H1 (cell line): ENCODE measurements at regions not wholly inside any gene's neighbourhood (a gene's known extent, or its start where the extent isn't known, plus 50 kb on each side); places are given as distances from the start of the nearest gene placed in this dataset.

Source experiments
- CTCF ChIA-PET: fragments of 300-600 bp; sonication (Branson Sonifier 250); formaldehyde crosslinking; loops from one replicate; lab custom pipeline; 2021; ENCODE audit not compliant: partially characterized antibody; lab: Charles Lee
- POLR2A ChIA-PET: fragments of 300-600 bp; sonication (Branson Sonifier 250); formaldehyde crosslinking; loops from one replicate; lab custom pipeline; 2021; ENCODE audit warnings: inconsistent platforms; ENCODE audit not compliant: partially characterized antibody; lab: Charles Lee
- DNase-seq, 2 experiments: peaks; one replicate each; pipeline versions ENCODE4 v3.0.0 to v3.0.0-alpha.2; 2010 to 2022; ENCODE audit warnings: low spot score in 2 of 2, low read depth in 1 of 2, mixed read lengths in 1 of 2
- FAIRE-seq: peaks from 2 replicates; lab custom pipeline; 2011; peaks lifted over from hg19 to GRCh38; lab: Jason Lieb, UNC
- H2AFZ ChIP-seq: 2 replicates; pipeline ENCODE4 v1.8.1; 2012; ENCODE audit warnings: low read length, inconsistent platforms
- H2AK5ac ChIP-seq: 2 replicates; pipeline ENCODE4 v1.6.1; 2013; ENCODE audit warnings: low read depth, low read length
- H2BK120ac ChIP-seq: replicated peaks from 2 replicates; pipeline ENCODE3; 2013; ENCODE audit warnings: low read depth, low read length, inconsistent platforms
- H2BK12ac ChIP-seq: 2 replicates; pipeline ENCODE4 v1.6.1; 2013; ENCODE audit warnings: low read depth, low read length
- H2BK15ac ChIP-seq: 2 replicates; pipeline ENCODE4 v1.6.1; 2013; ENCODE audit warnings: low read length
- H2BK20ac ChIP-seq: 2 replicates; pipeline ENCODE4 v1.6.1; 2013; ENCODE audit warnings: low read length
- H2BK5ac ChIP-seq: 2 replicates; pipeline ENCODE4 v1.6.1; 2013; ENCODE audit warnings: low read depth, low read length
- H3K14ac ChIP-seq: 2 replicates; pipeline ENCODE4 v1.6.1; 2013; ENCODE audit warnings: inconsistent platforms; ENCODE audit not compliant: insufficient read length
- H3K18ac ChIP-seq: 2 replicates; pipeline ENCODE4 v1.6.1; 2013; ENCODE audit warnings: low read length; ENCODE audit errors: extremely low read depth
- H3K23ac ChIP-seq: 2 replicates; pipeline ENCODE4 v1.6.1; 2013; ENCODE audit warnings: inconsistent platforms; ENCODE audit not compliant: insufficient read length
- H3K23me2 ChIP-seq: 2 replicates; pipeline ENCODE4 v1.6.1; 2013; ENCODE audit warnings: low read depth, low read length
- H3K27ac ChIP-seq: 2 replicates; pipeline ENCODE4 v1.6.1; 2011; ENCODE audit warnings: low read depth, low read length, inconsistent platforms
- H3K27me3 ChIP-seq, 4 experiments: replicated peaks in 1 of 4; 1 replicate in 1 of 4; 2 replicates in 3 of 4; pipeline versions ENCODE4 v1.6.1 to v1.8.1; 2011 to 2013; ENCODE audit warnings: low read length in 3 of 4, mild to moderate bottlenecking in 3 of 4, inconsistent platforms in 2 of 4, mixed read lengths in 2 of 4, moderate library complexity in 1 of 4; ENCODE audit not compliant: control insufficient read depth in 3 of 4, insufficient read depth in 3 of 4; ENCODE audit errors: extremely low read depth in 1 of 4
- H3K36me3 ChIP-seq, 4 experiments: 2 replicates each; pipeline versions ENCODE4 v1.6.1 to v1.8.1; 2011 to 2013; ENCODE audit warnings: mild to moderate bottlenecking in 4 of 4, low read length in 3 of 4, moderate library complexity in 2 of 4, control low read depth in 1 of 4, inconsistent platforms in 1 of 4; ENCODE audit not compliant: insufficient read depth in 4 of 4, control insufficient read depth in 2 of 4
- H3K4ac ChIP-seq: replicated peaks from 2 replicates; pipeline ENCODE3; 2013; ENCODE audit warnings: low read length, low read depth, mixed read lengths, inconsistent platforms; ENCODE audit not compliant: insufficient read length
- H3K4me1 ChIP-seq, 4 experiments: replicated peaks in 1 of 4; 1 replicate in 1 of 4; 2 replicates in 3 of 4; pipeline versions ENCODE4 v1.6.1 to v1.8.1; 2011 to 2013; ENCODE audit warnings: low read length in 3 of 4, inconsistent platforms in 2 of 4, mixed read lengths in 1 of 4; ENCODE audit not compliant: insufficient read depth in 4 of 4, control insufficient read depth in 3 of 4
- H3K4me2 ChIP-seq, 2 experiments: 2 replicates each; pipeline versions ENCODE4 v1.6.1 to v1.8.1; 2011 to 2013; ENCODE audit warnings: low read depth in 2 of 2, low read length in 2 of 2, control low read depth in 1 of 2, inconsistent platforms in 1 of 2, mild to moderate bottlenecking in 1 of 2; ENCODE audit not compliant: insufficient read depth in 1 of 2
- H3K4me3 ChIP-seq, 4 experiments: fragments of 200-600, 300-600 bp in 1 of 4; sonication (generic), shearing (Covaris generic), sonication (Bioruptor Twin) in 1 of 4; 2 replicates each; pipeline versions ENCODE4 v1.5.1 to v1.8.1; 2011 to 2016; ENCODE audit warnings: low read length in 4 of 4, low read depth in 3 of 4, control low read depth in 2 of 4, inconsistent platforms in 2 of 4, mild to moderate bottlenecking in 2 of 4, mixed read lengths in 1 of 4, moderate library complexity in 1 of 4; ENCODE audit not compliant: insufficient read depth in 2 of 4; ENCODE audit errors: extremely low read depth in 1 of 4
- H3K56ac ChIP-seq: replicated peaks from 2 replicates; pipeline ENCODE3; 2013; ENCODE audit warnings: low read depth, mild to moderate bottlenecking, mixed read lengths, low read length, inconsistent platforms; ENCODE audit not compliant: insufficient read length
- H3K79me1 ChIP-seq: 2 replicates; pipeline ENCODE4 v1.6.1; 2013; ENCODE audit warnings: low read depth, low read length, control low read depth
- H3K79me2 ChIP-seq, 2 experiments: 2 replicates each; pipeline versions ENCODE4 v1.6.1 to v1.8.1; 2012 to 2013; ENCODE audit warnings: low read length in 2 of 2, mild to moderate bottlenecking in 2 of 2, inconsistent platforms in 1 of 2; ENCODE audit not compliant: insufficient read depth in 2 of 2, control insufficient read depth in 1 of 2
- H3K9ac ChIP-seq, 4 experiments: replicated peaks in 1 of 4; 1 replicate in 1 of 4; 2 replicates in 3 of 4; pipeline versions ENCODE4 v1.6.1 to v1.8.1; 2011 to 2013; ENCODE audit warnings: low read depth in 3 of 4, low read length in 3 of 4, control low read depth in 2 of 4, mild to moderate bottlenecking in 2 of 4, moderate library complexity in 2 of 4, inconsistent platforms in 1 of 4; ENCODE audit errors: extremely low read depth in 1 of 4
- H3K9me3 ChIP-seq, 2 experiments: 2 replicates each; pipeline versions ENCODE4 v1.6.1 to v1.8.1; 2012 to 2013; ENCODE audit warnings: mild to moderate bottlenecking in 2 of 2, moderate library complexity in 2 of 2, control low read depth in 1 of 2, inconsistent platforms in 1 of 2, low read depth in 1 of 2, low read length in 1 of 2, mixed read lengths in 1 of 2; ENCODE audit not compliant: insufficient read depth in 2 of 2
- H4K20me1 ChIP-seq, 2 experiments: replicated peaks in 1 of 2; 2 replicates each; pipeline versions ENCODE3 to v1.8.1; 2011 to 2013; ENCODE audit warnings: inconsistent platforms in 2 of 2, low read length in 2 of 2, mild to moderate bottlenecking in 1 of 2; ENCODE audit not compliant: insufficient read depth in 2 of 2, control insufficient read depth in 1 of 2
- H4K5ac ChIP-seq: 2 replicates; pipeline ENCODE4 v1.6.1; 2013; ENCODE audit warnings: low read length, low read depth, mixed read lengths, inconsistent platforms; ENCODE audit not compliant: insufficient read length
- H4K8ac ChIP-seq: 2 replicates; pipeline ENCODE4 v1.8.0; 2013; ENCODE audit warnings: mild to moderate bottlenecking, moderate library complexity, low read length, inconsistent platforms; ENCODE audit not compliant: insufficient read depth; ENCODE audit errors: extremely low read depth
- H4K91ac ChIP-seq: replicated peaks from 2 replicates; pipeline ENCODE3; 2013; ENCODE audit warnings: low read length, mixed read lengths, inconsistent platforms; ENCODE audit not compliant: insufficient read length
- CREB1 ChIP-seq: IDR thresholded peaks from 2 replicates; pipeline ENCODE4 v1.6.1; 2012; ENCODE audit warnings: inconsistent platforms
- GABPA ChIP-seq: IDR thresholded peaks from 2 replicates; pipeline ENCODE4 v1.6.1; 2011; ENCODE audit warnings: mild to moderate bottlenecking, low read length, moderate library complexity, borderline replicate concordance; ENCODE audit not compliant: insufficient read depth
- HDAC6 ChIP-seq: IDR thresholded peaks from one replicate; pipeline ENCODE4 v1.7.1; 2012; ENCODE audit warnings: low read depth, mild to moderate bottlenecking, inconsistent platforms, low read length, moderate library complexity
- KDM1A ChIP-seq: fragments of 200-600, 300-600 bp; sonication (generic); IDR thresholded peaks from 2 replicates; pipeline ENCODE4 v1.7.1; 2016; ENCODE audit warnings: mild to moderate bottlenecking, low read length, borderline replicate concordance
- NANOG ChIP-seq: IDR thresholded peaks from 2 replicates; pipeline ENCODE4 v1.6.1; 2011; ENCODE audit warnings: low read length, low read depth, mild to moderate bottlenecking, inconsistent platforms; ENCODE audit not compliant: insufficient read depth, poor library complexity, severe bottlenecking
- SIRT6 ChIP-seq: IDR thresholded peaks from one replicate; pipeline ENCODE4 v1.7.1; 2012; ENCODE audit warnings: low read length, inconsistent platforms
- SP1 ChIP-seq: IDR thresholded peaks from 2 replicates; pipeline ENCODE4 v1.6.1; 2011; ENCODE audit warnings: low read depth, low read length
- SRF ChIP-seq: IDR thresholded peaks from 2 replicates; pipeline ENCODE4 v1.6.1; 2011; ENCODE audit warnings: mild to moderate bottlenecking, low read depth, low read length, moderate library complexity
- WGBS, 2 experiments: shearing (Covaris generic) in 1 of 2; methylation state at CpG; one replicate each; pipeline versions ENCODE4 v1.1.6 to v1.1.7; 2013 to 2015; ENCODE audit warnings: low lambda C conversion rate in 2 of 2, mixed read lengths in 2 of 2, inconsistent platforms in 1 of 2, low coverage in 1 of 2, missing lambda C conversion rate in 1 of 2; ENCODE audit not compliant: insufficient replicate concordance in 2 of 2, insufficient coverage in 1 of 2, insufficient read length in 1 of 2; ENCODE audit errors: extremely low coverage in 1 of 2, missing lambda C conversion rate in 1 of 2; 5-methylcytosine and 5-hydroxymethylcytosine counted together

DNA sequence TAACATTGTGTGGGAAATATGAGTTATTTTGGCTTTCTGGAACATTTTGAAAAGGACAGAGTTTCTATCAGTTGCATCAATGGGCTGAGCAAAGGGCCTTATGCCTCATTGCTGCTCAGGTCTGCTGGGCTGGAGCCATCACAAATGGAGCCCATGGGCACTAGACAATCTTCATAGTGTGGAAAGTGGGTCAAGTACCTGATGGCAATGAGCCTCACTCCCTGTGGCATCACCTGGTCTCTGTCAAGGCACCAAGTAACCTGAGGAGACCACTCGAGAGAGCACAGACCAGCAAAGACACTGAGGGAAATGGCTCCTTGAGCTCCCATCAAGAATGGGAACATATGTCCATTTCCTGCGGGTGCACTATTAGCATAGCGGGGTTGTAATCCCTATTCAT, 96.7 kb upstream of the PPP2R3A start:
- H3K9me3 ChIP-seq: 0 out of 4 replicates have a peak, but pooled peaks cover 0 to 4% of the 10 kb centered on the region in 2 experiments
- no peak overlapping the region for H3K4me3 ChIP-seq
- H2AFZ ChIP-seq: no peak overlapping the region
- no peaks in the 10 kb centered on the region for H3K79me2 ChIP-seq
- CTCF ChIA-PET: no interaction called here
- no peak overlapping the region; the same call in 1 of the 2 replicates for H4K8ac ChIP-seq
- H3K4ac ChIP-seq: no peak overlapping the region
- H3K18ac ChIP-seq: no peak overlapping the region
- no peak overlapping the region for H4K5ac ChIP-seq
- no peaks in the 10 kb centered on the region for H3K4me1 ChIP-seq
- no peaks in the 10 kb centered on the region for H3K79me1 ChIP-seq
- no peak overlapping the region for H2BK12ac ChIP-seq
- no peak overlapping the region for H3K56ac ChIP-seq
- H3K4me2 ChIP-seq: no peak overlapping the region
- H4K91ac ChIP-seq: no peak overlapping the region
- TF ChIP-seq HDAC6 (no peak), NANOG (no peak), GABPA (no peak), SIRT6 (no peak), CREB1 (no peak), SRF (no peak), KDM1A (no peak), SP1 (no peak)
- no peaks in the 10 kb centered on the region for H3K27me3 ChIP-seq
- no peak overlapping the region for H3K27ac ChIP-seq
- no peak overlapping the region for H2BK120ac ChIP-seq
- H3K23ac ChIP-seq: no peak overlapping the region
- WGBS, 2 experiments: 92% methylated on average over 3 of the region's 3 CpGs; no CpG with 5 or more reads in 1 of the 2 experiments
- DNase-seq (no peak), FAIRE-seq (no peak)
- H3K23me2 ChIP-seq: no peaks in the 10 kb centered on the region; the same call in 1 of the 2 replicates
- no peaks in the 10 kb centered on the region for H3K36me3 ChIP-seq
- no peaks in the 10 kb centered on the region for H4K20me1 ChIP-seq
- no peak overlapping the region for H2BK5ac ChIP-seq
- no peak overlapping the region for H3K9ac ChIP-seq
- POLR2A ChIA-PET: no interaction called here
- H2AK5ac ChIP-seq: no peak overlapping the region
- no peak overlapping the region for H2BK20ac ChIP-seq
- H2BK15ac ChIP-seq: no peak overlapping the region
- H3K14ac ChIP-seq: no peak overlapping the region
